ENCODE measurements at regions not wholly inside any gene's neighbourhood (a gene's known extent, or its start where the extent isn't known, plus 50 kb on each side); places are given as distances from the start of the nearest gene placed in this dataset.
"Not testable (repeated sequence)": the region's sequence is repeated elsewhere in the genome, so short reads cannot be mapped to it uniquely, and the experiment has no call there.

DNA sequence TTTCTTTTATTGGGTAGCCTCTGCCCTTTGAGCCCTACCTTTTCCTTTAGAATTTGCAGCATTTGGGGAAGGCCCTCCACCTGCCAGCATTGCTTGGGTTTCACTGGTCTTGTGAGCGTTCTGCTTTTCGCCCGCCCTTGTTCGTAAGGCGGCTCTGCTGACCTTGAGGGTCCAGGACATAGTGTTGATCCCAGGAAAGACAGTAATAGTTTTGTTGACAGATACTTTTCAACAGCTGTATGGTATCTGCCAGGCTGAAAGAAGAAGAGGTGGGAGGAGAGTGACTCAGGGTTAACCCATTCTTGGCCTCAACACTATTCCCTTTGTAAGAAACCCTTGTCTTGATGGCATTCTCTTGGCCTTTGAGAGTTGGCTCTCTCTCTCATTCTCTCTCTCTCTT lies 113.4 kb upstream of the SPAG17 start:
- DNase-seq (ENCODE audit: low spot score), result no peak

DNA sequence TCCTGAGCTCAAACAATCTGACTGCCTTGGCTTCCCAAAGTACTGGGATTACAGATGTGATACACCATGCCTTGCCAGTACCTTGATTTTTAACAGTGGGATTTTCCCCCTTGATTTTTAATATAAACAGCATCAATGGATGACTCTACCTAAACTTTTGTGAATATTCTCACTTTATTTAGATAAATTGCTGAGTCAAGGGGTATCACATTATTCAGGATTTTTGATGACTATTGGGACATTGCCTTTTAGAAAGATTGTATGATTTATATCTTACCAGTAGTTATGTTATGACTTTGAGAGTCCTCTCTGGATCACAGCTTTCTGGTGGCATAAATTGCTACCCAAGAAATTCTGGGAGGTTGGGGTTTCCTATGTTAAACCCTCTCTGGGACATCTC lies 112.5 kb upstream of the SPAG17 start:
- DNase-seq (ENCODE audit: low spot score), result no peak

DNA sequence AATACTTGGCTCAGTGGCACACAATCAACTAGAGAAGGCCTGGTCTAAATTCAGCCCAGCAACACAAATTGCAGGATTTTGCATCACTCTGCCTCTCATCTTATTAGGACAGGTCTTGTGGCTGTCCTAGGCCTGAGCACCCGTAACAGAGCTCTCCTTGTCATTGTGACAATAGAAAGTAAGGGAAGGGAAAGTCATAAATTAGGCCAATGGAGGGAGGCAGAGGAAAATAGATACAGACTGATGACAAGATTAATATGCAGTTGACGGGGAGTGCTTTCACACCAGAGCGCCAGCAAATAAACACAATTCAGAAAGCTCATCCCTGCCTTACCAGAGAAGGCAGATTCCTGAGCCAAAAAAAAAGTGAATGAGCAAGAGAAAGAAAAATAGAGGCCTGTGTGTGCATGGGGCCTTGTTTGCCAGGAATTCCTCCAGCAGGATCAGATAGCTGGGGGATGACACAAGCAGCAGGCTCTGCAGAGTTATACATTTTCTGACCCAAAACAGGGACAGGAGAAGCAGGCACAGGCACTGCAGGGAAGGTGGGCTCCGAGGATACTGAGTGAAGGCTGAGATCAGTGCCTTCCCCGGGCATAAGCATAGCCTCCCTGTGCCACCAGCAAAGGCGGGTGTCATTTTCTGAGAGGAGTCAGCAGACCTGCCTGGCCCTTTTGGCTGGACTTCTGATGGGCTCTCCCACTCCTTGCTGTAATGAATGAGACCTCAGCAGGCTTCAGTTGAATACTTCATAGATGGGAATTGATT lies 110.0 kb upstream of the SPAG17 start:
- DNase-seq (ENCODE audit: low spot score), result no peak

DNA sequence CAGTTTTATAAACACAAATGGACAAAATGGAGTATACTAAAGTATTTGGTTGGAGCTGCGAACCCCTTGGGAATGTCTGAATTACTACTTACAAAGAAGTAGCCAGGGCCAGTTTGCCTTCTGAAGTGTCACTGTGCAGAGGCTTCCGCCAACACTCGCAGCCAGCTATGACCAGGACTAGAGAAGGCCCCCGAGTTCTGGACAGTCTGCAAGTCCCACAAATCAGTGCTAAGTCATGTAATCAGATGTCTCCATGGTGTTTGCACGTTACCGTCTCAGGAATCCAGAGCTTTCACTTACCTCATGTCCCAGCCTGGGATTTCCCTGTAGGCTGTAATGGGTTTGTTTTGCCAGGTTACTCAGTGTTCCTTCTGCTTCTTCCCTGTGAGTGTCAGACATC lies 106.6 kb upstream of the SPAG17 start:
- DNase-seq (ENCODE audit: low spot score), result no peak

DNA sequence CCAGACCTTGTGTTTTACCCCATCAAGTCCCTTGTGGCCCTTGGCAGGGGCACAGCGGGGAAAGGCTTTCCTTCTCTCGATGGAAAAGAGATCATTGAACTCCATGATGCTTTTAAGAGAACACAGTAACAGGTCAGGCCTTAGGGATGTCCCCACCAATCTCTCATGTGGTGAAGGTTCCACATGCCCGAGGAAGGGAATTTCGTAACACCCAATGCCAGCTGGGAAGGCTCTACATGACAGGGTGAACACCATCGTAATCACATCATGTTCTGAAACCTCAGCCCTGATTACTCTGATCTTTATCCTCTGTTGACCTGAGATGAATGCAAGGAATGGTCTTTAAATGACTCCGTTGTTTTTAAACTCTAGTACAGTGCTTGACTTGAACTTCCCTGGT lies 105.5 kb upstream of the SPAG17 start:
- no peak for DNase-seq (ENCODE audit: low spot score)

DNA sequence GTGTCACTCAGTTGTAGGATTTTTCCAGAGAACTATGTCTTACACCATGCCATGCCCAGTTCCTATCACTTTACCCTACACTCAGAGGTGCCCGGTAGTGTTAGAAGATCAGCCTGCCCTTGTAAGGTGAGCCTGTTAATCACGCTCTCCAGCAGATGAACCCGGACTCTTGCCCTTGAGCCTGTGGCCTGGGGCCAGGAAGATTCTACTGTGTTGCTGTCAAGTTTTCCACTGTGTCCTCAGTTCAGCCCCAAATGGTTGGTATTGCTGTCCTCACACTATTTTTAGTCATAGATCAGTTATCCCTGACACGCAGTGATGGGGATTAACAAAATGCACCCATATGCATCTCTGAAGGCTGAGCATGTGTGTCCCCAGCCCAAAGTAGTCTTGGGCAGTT lies 105.0 kb upstream of the SPAG17 start:
- no peak for DNase-seq (ENCODE audit: low spot score)

DNA sequence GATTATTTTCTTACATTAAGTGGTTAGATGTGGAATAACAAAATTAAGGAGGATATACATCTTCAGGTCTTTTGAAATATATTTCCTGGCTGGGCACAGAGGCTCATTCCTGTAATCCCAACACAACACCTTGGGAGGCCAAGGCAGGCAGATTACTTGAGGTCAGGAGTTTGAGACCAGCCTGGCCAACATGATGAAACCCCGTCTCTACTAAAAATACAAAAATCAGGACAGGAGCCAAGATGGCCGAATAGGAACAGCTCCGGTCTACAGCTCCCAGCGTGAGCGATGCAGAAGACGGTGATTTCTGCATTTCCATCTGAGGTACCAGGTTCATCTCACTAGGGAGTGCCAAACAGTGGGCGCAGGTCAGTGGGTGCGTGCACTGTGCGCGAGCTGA lies 95.6 kb upstream of the SPAG17 start:
- not testable (repeated sequence) for DNase-seq (ENCODE audit: low spot score)

DNA sequence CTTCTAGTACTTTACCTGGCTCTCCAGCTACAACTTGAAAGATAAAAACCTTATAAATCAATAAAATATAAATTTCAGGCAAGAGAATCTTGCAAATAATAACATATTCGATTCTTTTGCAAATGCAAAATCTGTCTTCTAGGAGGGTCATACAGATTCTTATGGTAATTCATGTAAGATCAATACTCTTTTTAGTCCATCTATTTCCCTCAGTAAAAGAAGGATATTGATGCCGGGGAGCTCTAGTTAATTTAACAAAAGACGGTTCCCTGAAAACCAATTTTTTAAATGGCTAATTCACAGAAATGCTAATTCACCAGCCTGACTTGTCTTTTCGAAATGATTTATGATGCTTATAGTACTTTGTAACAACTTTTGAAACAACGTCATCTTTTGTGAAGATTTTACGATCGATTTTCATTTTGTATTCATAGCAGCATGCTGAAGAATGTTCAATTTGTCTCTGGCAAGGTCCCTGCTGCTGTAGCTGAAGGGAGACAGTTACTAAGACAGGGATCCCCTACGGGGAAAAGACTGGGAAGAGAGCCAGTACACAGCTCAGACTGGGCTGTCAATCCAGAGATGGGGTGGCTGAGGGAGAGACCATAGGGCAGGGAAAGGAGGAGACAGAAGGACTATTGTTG lies 90.6 kb upstream of the SPAG17 start:
- no peak for DNase-seq (ENCODE audit: low spot score)

DNA sequence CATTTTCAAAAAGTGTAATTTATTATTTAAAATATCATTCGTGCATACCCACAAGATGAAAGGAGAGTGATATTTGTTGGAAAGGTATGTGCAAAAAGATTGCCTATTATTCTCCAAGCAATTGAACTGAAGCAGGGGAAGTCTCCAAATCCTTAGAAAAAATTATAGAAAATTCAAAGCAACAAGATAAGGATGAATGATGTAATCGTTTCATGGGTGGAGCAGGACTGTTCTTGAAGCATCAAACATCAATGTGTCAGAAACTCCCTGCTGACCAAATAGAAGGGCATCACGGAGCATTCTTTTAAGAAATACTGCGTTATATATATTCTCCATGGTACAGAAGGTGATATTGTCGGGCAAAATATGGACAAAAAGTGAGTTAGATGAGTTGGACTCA lies 87.9 kb upstream of the SPAG17 start:
- DNase-seq (ENCODE audit: low spot score), result no peak

DNA sequence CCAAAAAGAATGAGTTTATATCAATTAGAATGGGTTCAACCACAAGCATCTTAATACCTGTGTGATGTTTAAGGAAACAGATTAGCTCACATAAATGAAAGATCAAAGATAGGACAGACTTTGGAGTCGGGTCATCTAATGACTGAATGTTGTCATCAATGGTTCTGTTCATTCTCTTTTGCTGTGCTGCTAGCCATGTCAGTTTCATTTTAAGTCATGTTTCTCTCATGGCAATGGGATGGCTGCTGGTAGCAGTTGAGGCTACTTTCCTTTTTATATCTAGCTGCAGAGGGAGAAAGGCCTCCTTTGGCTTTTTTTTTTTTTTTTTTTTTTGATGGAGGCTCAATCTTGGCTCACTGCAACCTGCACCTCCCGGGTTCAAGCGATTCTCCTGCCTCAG lies 86.9 kb upstream of the SPAG17 start:
- no peak for DNase-seq (ENCODE audit: low spot score)

DNA sequence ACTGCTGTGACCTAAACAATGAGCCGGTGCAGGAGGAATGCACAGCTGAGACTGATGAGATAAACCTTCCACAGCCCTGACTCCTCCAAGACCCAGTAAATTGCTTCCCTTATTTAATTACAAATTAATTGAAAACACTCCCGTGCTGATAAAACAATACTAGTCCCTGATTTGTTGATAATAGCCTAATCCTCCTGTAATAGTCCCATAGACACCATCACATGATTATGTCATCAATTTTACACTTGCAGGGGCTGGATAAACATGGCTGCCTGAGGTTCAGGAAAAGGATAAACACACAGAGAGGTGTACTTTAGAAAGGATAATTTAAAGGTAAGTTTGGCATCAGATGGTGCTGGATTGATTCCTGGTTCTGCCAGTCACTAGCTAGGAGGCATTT lies 84.6 kb upstream of the SPAG17 start:
- DNase-seq (ENCODE audit: low spot score), result no peak

DNA sequence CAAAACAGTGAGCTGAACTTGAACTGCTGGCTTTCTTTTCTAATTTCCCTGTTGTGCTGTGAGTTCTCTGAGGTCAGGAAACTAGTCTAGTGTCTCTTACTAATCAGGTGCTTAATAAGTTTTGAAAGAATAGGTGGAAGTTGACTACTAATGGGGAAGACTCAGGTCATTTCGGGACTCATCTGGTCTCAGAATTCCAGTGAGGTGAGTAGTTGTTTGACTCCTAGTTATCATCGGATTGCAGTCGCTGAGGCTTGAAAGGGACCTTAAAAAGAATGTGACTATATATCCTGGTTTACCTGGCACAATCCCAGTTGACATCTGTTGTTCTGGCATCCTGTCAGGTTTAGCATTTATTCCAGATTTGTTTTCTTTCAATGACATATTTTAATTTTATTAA lies 81.4 kb upstream of the SPAG17 start:
- no peak for DNase-seq (ENCODE audit: low spot score)

DNA sequence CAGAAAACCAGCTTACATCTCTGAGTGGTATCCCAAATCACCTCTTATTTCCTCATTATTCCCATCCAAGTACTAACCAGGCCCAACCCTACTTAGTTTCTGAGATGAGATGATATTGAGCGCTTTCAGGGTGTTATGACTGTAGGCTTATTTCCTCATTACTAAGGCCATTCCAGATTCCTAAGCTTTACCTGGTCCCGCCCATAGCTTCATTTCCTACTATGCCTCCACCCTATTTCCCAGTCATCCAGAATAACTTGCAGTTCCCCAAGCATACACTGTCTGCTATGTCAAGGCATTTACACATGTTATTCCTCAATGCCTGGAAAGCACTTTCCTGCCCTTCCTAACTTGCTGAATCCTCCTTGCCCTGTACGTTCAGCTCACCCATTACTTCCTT lies 79.3 kb upstream of the SPAG17 start:
- DNase-seq (ENCODE audit: low spot score), result no peak

DNA sequence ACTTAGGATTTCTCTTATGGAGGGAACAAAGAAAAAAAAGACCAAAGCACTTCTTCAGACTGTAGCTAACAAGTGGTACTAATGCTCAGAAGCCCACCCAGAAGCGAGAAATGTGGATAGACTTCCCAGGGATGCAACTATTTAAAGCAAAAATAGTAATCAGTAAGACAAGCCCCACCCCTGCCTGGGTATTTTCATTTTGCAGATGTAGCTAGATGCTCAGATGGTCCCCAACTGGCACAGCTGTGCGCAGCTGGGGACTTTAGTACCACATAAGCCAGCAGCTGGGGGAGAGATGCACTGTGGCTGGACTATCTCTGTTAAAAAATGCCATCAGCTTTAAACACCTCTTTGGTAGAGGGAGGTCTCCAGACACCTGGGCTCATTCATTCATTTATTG lies 77.8 kb upstream of the SPAG17 start:
- no peak for DNase-seq (ENCODE audit: low spot score)

DNA sequence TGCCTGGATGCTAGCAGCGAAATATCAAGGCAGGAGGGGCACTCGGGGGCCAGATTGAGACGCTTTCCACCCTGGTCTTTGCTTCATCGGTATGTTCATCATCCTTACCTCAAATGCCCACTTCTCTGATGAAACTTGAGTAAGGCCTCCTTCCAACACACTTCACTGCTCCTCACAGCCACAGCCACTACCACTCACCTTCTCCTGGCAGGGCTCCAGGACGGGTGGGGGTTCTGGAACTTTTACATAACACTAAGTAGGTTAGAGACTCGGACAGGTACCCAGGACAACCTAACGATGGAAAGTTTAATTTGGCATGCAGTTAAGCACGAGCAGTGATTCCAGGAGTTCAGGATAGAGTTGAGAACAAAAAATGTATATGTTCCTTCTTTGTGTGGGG lies 73.9 kb upstream of the SPAG17 start:
- DNase-seq (ENCODE audit: low spot score), result no peak

DNA sequence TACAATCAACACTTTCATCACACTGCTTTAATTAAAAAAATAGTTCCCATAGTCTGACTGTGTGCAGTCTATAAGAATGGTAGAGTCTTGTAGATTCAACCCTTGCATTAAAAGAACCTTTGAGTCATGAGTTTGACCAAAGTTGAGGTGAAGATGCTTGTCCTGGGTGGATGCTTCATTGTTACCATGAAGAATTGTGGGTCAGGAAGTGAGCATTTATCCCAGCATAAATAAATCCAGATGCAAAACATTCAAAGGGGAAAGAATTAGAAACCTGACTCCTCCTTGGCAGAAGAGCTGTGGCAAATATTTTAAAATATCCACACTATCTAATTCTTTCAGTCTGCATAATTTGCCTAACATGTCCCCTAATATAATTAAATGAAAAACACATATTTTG lies 72.9 kb upstream of the SPAG17 start:
- DNase-seq (ENCODE audit: low spot score), result no peak

DNA sequence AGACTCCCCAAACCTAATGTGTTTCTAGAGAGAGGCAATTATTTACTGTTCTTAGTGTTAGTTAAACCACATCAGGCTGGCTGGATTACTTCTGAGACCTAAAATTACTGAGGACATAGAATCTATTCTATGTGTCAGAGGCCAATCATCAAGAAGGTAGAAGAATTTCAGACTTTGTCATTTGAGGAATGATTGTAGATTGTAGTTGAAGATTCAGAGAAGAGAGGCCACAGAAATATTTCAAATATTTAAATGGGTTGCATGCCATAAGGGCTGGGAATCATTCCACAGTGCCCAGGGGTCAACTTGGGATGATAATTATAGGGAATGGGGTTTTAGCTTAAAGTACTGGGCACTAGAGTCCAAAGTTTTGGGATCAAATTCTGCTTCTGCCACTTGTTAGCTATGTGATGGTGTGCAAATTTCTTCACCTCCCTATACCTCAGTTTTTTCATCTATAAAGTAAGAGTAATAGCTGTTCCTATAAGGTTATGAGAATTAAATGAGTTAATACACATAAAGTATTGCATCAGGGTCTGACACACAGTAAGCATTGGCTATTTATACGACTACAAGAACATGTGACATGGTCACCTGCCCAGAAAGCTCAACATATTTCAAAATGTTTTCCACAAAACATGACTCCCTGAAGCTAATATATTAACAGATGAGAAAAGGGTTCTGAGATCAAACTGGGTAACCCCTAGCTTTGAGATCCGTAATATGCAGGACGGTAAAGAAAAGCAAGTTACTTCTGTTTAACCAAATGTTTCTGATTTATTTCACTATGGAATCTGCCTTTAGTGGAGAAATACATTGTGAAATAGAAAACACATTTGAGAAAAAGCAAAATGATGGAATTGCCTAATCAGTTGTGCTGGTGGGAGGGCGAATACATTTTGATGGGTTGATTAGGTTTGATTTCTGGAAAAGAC lies 69.7 kb upstream of the SPAG17 start:
- DNase-seq (ENCODE audit: low spot score), result no peak

DNA sequence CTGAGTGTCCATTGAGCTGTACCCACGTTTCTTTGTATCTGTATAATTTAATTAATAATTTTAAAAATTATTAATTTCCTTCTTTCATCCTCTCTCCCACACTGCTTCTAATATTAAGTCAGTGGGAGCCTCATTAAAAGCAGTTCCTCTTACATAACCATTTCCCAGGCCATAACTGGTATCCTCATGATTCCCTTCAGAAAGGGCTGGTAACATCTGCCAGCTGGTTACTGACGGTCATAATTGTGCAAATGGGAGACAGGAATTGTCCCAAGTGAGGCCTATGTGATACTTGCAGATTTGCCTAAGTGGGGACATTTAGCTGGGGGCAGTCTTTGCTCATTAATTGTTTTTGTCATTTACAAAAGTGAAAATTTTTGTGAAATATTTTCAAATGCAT lies 69.0 kb upstream of the SPAG17 start:
- no peak for DNase-seq (ENCODE audit: low spot score)

DNA sequence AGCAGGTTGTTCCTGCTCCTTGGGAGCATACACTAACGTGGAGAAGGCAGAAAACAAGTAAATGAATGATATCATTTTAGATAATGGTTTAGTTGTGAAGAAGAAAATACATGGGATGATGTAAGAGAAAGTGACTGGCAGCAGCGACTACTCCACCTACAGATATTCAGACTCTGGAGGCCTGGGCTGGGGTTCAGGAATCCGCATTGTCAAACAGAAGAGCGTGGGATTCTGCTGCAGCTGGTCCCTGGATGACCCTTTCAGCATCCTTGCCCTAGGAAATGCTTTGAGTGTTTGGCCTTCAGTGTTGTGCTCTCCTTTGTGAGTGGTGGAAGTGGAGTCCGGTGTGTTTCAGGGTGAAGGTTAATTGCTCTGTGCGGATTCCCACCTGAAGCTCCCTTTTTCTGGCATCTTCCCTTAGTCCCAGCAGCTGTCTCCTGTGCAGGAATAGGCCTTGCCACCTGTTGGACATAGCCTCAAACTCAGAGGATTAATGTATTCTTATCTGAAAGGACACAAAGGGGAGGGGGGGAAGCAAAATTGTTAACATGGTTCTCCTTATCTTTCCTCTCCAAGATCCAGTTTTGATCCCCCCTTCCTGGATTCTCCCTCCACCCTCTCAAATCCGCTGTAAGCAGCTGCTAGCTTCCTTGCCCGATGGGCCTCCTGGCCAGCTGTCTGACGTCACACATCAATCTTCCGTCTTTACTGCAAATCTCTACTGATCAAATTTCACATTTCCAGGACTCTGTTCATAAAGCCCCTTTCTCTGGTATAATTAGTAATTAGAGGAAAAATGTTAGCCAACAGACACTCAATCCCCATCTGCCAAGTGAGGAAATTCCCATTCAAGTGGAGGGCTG lies 68.3 kb upstream of the SPAG17 start:
- DNase-seq (ENCODE audit: low spot score), result no peak

DNA sequence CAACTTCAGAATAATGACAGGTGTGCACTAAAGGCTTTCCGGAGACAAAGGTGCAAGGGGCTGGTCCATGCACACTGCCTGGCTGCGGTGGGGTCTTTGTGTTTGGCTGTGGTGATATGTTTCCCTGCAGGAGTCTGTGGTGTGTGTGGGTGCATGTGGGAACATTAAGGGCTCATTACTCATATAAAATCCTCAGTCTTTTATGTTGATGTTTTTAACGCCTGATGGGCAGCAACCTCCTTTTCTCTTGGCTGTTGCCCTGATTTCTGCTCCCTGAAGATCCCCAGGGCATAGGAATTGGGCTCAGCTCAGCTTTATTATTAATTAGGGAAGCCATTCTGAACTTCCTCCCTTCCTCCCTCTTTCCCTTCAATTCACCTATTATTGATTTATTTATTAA lies 67.6 kb upstream of the SPAG17 start:
- no peak for DNase-seq (ENCODE audit: low spot score)

DNA sequence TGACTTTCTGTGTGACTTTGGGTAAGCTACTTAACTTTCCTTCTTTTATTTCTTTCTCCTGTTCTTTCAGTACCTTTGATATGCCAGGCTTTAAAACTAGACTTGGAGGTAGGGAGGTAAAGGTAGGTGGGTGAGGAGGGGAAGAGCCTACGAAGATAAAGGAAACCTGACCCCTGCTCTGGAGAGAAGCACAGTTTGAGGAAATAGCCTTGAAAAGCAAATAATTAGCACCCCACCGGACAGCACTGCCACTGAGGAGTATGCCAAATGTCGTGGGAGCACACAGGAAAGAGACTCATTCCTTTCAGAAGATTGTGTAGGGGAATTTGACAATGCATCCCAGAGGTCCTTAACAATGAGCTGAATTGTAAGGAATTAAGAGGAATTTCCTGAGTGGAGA lies 65.2 kb upstream of the SPAG17 start:
- no peak for DNase-seq (ENCODE audit: low spot score)

DNA sequence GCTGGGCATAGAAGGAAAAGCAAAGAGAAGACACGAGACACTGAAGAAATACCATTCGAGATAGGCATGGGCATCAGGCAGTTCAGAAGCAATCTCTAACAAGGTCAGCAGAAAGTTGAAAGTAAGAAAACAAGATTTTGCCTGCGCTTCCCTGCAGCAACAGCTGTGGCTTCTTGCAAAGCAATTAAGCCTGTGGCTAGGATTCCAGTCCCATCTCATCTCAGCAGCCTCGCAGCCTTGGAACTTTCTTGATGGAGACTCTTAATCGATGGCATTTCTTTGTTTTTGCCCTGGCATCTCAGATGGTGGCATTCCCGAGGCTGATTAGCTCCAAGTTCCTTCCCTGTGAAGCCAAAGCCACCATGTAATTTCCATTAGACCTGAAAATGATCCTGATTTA lies 64.6 kb upstream of the SPAG17 start:
- DNase-seq (ENCODE audit: low spot score), result no peak
